ENCODE measurements at regions not wholly inside any gene's neighbourhood (a gene's known extent, or its start where the extent isn't known, plus 50 kb on each side); places are given as distances from the start of the nearest gene placed in this dataset.

DNA sequence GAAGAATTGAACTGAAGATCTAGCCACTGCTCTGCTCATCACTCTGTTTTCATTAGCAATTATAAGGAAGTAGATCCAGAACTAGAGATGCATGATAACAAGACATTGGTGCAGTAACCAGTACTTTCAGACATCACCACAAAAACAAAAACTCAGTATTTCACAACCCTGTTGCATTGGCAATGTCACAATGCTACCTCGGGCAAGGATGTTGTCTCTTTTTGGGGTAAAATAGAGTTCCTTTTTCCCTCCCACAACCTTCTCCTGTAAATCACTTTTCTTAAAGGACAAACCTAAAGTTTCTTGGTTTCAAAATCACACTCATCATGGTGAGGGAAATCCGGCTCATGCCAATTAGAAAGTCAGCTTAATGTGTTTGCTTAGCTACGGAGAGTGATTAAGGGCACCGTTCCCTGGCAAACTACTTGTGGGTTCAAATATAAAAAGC, 420.1 kb upstream of the MEF2C start:
- Histone ChIP-seq H3K9me3 (no peaks in the 10 kb centered on the region), H3K4me1 (no peaks in the 10 kb centered on the region), H3K36me3 (no peaks in the 10 kb centered on the region), H3K4me3 (no peak overlapping the region), H3K27me3 (no peaks in the 10 kb centered on the region), H3K27ac (no peak overlapping the region)
- no peak for TF ChIP-seq EP300 (IDR thresholded peaks at IDR 0.05)
- TF ChIP-seq POLR2AphosphoS5 (IDR thresholded peaks at IDR 0.05), result no peak
- no peak for TF ChIP-seq POLR2A (IDR thresholded peaks at IDR 0.05)
- TF ChIP-seq, protein P1, sequence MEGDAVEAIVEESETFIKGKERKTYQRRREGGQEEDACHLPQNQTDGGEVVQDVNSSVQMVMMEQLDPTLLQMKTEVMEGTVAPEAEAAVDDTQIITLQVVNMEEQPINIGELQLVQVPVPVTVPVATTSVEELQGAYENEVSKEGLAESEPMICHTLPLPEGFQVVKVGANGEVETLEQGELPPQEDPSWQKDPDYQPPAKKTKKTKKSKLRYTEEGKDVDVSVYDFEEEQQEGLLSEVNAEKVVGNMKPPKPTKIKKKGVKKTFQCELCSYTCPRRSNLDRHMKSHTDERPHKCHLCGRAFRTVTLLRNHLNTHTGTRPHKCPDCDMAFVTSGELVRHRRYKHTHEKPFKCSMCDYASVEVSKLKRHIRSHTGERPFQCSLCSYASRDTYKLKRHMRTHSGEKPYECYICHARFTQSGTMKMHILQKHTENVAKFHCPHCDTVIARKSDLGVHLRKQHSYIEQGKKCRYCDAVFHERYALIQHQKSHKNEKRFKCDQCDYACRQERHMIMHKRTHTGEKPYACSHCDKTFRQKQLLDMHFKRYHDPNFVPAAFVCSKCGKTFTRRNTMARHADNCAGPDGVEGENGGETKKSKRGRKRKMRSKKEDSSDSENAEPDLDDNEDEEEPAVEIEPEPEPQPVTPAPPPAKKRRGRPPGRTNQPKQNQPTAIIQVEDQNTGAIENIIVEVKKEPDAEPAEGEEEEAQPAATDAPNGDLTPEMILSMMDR (IDR thresholded peaks at IDR 0.05), result no peak
- 76 to 84% methylated on average over 4 of the region's 4 CpGs for WGBS, 2 donors (ENCODE audit: low coverage in 1 of 2)
- no peak for ATAC-seq

DNA sequence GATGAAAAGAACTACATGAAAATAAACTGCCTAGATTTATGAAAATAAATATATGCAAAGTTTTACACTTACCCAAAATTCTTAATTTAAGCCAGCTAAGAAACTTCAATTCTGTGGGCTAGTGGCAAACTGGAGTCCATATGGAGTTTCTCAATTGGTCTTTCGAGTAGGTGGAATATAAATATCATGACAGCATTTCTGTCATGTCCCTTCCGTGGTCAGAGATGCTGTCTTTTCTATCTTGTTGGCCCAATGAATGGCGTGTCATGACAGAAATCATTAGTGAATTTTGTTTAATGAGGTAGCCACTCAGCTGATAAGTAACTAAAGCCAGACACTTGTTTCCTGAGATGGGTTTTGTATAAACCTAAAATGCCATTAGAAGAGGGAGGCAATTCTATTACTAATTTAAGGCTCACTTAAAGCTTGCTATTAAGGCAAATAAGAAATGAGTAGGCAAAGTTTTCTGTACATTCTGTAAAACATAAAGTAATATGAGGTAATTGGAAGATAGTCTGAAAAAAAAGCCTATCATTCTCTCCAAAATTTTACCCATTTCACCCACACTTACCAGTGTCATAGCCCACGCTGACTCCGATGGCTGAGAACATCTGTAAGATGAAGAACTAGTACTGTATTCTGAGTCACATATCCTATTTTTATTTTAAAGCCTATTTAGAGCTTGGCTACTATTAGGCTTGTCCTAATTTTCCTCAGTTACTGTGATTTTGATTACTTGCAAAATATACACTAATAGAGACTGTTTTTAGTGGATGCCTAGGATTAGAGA, 419.3 kb upstream of the MEF2C start:
- ATAC-seq, result no peak
- no peak for TF ChIP-seq EP300 (IDR thresholded peaks at IDR 0.05)
- TF ChIP-seq POLR2A (IDR thresholded peaks at IDR 0.05), result no peak
- TF ChIP-seq POLR2AphosphoS5 (IDR thresholded peaks at IDR 0.05), result no peak
- TF ChIP-seq, protein P1 (IDR thresholded peaks at IDR 0.05), result no peak
- no peaks in the 10 kb centered on the region for H3K27me3 ChIP-seq
- 69 to 84% methylated on average over 4 to 5 of the region's 5 CpGs for WGBS, 2 donors (ENCODE audit: low coverage in 1 of 2)
- no peak overlapping the region for H3K27ac ChIP-seq
- no peaks in the 10 kb centered on the region for H3K36me3 ChIP-seq
- no peaks in the 10 kb centered on the region for H3K4me1 ChIP-seq
- H3K4me3 ChIP-seq, result no peak overlapping the region
- H3K9me3 ChIP-seq, result no peaks in the 10 kb centered on the region

DNA sequence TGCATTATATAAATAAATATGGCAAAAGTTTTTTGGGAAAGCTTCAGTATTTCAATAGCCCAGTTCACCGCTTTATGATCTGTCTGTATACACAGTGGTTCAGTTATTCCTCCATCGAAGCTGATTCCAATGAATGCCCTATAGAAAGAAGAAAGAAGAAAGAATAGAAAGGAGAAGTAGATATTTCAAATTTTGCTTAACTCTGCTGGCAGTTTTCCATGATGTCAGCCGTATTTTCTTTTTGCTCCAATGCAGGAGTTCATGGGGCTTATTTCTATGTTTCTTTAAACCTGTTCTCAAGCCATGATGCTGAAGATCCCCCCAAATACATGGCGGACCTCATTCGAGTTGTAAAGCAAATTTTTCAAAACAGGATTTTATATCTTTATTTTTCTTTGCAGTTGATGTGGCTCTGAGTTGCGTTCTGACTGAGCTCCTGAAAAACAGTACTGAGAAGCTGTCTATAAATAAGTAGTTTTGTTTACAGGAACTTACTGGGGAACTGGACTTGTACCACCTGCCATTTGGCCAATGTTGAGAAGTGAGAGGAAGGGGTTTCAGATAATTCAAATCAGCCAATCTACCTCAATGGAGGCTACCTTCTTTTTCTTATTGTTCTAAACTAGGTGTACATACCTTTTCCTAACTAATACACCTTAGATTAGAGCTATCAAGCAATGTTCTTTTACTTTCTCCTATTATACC, 418.5 kb upstream of the MEF2C start:
- TF ChIP-seq, protein P1 (IDR thresholded peaks at IDR 0.05), result no peak
- TF ChIP-seq POLR2A (IDR thresholded peaks at IDR 0.05) (no peak), POLR2AphosphoS5 (IDR thresholded peaks at IDR 0.05) (no peak), EP300 (IDR thresholded peaks at IDR 0.05) (no peak)
- Histone ChIP-seq H3K4me3 (no peak overlapping the region), H3K4me1 (no peaks in the 10 kb centered on the region), H3K9me3 (no peaks in the 10 kb centered on the region), H3K27ac (no peak overlapping the region), H3K36me3 (no peaks in the 10 kb centered on the region), H3K27me3 (no peaks in the 10 kb centered on the region)
- WGBS, 2 donors (ENCODE audit: low coverage in 1 of 2), result 89 to 92% methylated on average over 6 of the region's 6 CpGs
- ATAC-seq, result no peak

DNA sequence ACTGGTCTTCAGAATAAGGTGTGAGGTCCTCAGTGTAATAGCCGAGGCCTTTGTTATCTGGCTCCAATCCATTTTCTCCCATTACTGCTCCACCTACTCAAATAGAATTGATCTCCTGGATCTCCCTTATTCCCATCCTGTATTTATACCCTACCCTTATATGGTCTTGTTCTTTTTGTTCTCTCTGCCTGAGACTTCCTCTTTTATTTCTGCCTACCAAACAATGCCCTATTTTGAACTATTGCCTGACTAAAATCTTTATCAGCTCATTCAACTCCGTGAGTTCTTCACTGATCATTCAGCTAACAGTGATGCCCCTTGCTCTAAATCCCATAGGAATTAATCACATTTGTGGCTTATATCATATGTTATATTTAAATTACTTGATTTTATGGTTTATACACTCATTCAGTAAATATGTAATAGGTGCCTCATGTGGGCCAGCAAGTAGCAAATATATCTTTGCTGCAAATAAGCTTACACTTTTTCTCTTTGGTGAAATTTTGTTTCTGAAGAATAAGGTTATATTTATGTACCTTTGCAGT, 417.5 kb upstream of the MEF2C start:
- H3K9me3 ChIP-seq, result no peaks in the 10 kb centered on the region
- ATAC-seq, result no peak
- 78 to 83% methylated on average over 2 of the region's 2 CpGs for WGBS, 2 donors (ENCODE audit: low coverage in 1 of 2)
- H3K27me3 ChIP-seq, result no peaks in the 10 kb centered on the region
- H3K36me3 ChIP-seq, result no peaks in the 10 kb centered on the region
- H3K4me1 ChIP-seq, result no peaks in the 10 kb centered on the region
- H3K4me3 ChIP-seq, result no peak overlapping the region
- no peak for TF ChIP-seq POLR2AphosphoS5 (IDR thresholded peaks at IDR 0.05)
- TF ChIP-seq POLR2A (IDR thresholded peaks at IDR 0.05), result no peak
- no peak for TF ChIP-seq EP300 (IDR thresholded peaks at IDR 0.05)
- TF ChIP-seq, protein P1 (IDR thresholded peaks at IDR 0.05), result no peak
- H3K27ac ChIP-seq, result no peak overlapping the region
